ENCODE measurements at regions not wholly inside any gene's neighbourhood (a gene's known extent, or its start where the extent isn't known, plus 50 kb on each side); places are given as distances from the start of the nearest gene placed in this dataset.

- ChIA-PET RAD21 (ENCODE audit: low non-redundant PET in 1 of 2, low total read pairs in 2 of 2, uncharacterized antibody in 2 of 2, unreplicated experiment in 2 of 2) (no interaction called here), CTCF (no interaction called here), POLR2A (no interaction called here)
- H3K9me2 ChIP-seq (ENCODE audit: insufficient read depth), result no peaks in the 10 kb centered on the region
- DNase-seq (ENCODE audit: low read depth, low spot score) (no peak), ATAC-seq (no peak)
- H2AFZ ChIP-seq (ENCODE audit: low read depth, low read length, poor library complexity, severe bottlenecking), result no peak overlapping the region
- H3K36me3 ChIP-seq (ENCODE audit: control insufficient read depth in 1 of 2, insufficient read depth in 2 of 2, low read length in 2 of 2), result no peaks in the 10 kb centered on the region
- H4K20me1 ChIP-seq (ENCODE audit: insufficient read depth), result no peaks in the 10 kb centered on the region
- intact Hi-C loops (cut with micrococcal nuclease), result no loop called here
- BruUV-seq (replicated peaks), result no TSS peak
- no peak overlapping the region for H3K27ac ChIP-seq (ENCODE audit: low read depth, low read length)
- H3K9ac ChIP-seq (ENCODE audit: low read length), result no peak overlapping the region
- H3K4me1 ChIP-seq (ENCODE audit: control insufficient read depth in 1 of 2, insufficient read depth in 2 of 2, low read length in 2 of 2), result no peaks in the 10 kb centered on the region; a peak in 1 of 4 replicates
- 0 out of 2 replicates have a peak, but pooled peaks cover 5% of the 10 kb centered on the region for H3K27me3 ChIP-seq (ENCODE audit: insufficient read depth, low read length)
- H3K79me2 ChIP-seq (ENCODE audit: insufficient read depth, low read length), result no peaks in the 10 kb centered on the region
- H3K4me2 ChIP-seq (ENCODE audit: low read length), result no peak overlapping the region
- H3K4me3 ChIP-seq (replicated peaks in 1 of 2; ENCODE audit: low read depth in 1 of 2, low read length in 2 of 2), result no peak overlapping the region
- H3K9me3 ChIP-seq (ENCODE audit: control insufficient read depth in 1 of 2, insufficient read depth in 1 of 2, low read depth in 1 of 2, low read length in 2 of 2), result peaks cover 0 to 2% of the 10 kb centered on the region in 2 experiments; a peak in 1 of 4 replicates
- TF ChIP-seq EZH2phosphoT487 (IDR thresholded peaks at IDR 0.05; ENCODE audit: borderline replicate concordance) (no peak), ELF1 (IDR thresholded peaks at IDR 0.05; ENCODE audit: borderline replicate concordance, low read depth) (no peak), ZNF274 (IDR thresholded peaks at IDR 0.05; ENCODE audit: low read depth, low read length) (no peak), REST (IDR thresholded peaks at IDR 0.05; ENCODE audit: low read depth) (no peak), EGR1 (IDR thresholded peaks at IDR 0.05; ENCODE audit: low read depth) (no peak)
- TF ChIP-seq, protein P1, sequence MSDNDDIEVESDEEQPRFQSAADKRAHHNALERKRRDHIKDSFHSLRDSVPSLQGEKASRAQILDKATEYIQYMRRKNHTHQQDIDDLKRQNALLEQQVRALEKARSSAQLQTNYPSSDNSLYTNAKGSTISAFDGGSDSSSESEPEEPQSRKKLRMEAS (IDR thresholded peaks at IDR 0.05), result no peak
- TF ChIP-seq, protein P2, sequence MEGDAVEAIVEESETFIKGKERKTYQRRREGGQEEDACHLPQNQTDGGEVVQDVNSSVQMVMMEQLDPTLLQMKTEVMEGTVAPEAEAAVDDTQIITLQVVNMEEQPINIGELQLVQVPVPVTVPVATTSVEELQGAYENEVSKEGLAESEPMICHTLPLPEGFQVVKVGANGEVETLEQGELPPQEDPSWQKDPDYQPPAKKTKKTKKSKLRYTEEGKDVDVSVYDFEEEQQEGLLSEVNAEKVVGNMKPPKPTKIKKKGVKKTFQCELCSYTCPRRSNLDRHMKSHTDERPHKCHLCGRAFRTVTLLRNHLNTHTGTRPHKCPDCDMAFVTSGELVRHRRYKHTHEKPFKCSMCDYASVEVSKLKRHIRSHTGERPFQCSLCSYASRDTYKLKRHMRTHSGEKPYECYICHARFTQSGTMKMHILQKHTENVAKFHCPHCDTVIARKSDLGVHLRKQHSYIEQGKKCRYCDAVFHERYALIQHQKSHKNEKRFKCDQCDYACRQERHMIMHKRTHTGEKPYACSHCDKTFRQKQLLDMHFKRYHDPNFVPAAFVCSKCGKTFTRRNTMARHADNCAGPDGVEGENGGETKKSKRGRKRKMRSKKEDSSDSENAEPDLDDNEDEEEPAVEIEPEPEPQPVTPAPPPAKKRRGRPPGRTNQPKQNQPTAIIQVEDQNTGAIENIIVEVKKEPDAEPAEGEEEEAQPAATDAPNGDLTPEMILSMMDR (IDR thresholded peaks at IDR 0.05 in 2 of 3, conservative IDR thresholded peaks at IDR 0.05 in 1 of 3; ENCODE audit: borderline replicate concordance in 1 of 3, insufficient read depth in 1 of 3, low read depth in 2 of 3, low read length in 2 of 3), result no peak
Observed at GRCh38 chr5:176725521-176726280, 78.4 kb downstream of the TSPAN17 start.

Data from HCT116 (cell line).